HEK293T (cell line): ENCODE measurements at regions not wholly inside any gene's neighbourhood (a gene's known extent, or its start where the extent isn't known, plus 50 kb on each side); places are given as distances from the start of the nearest gene placed in this dataset.

Experiments
- L3MBTL2 ChIP-seq: fragments of 450-650 bp; conservative IDR thresholded peaks from 2 replicates; pipeline ENCODE4 v1.6.1; 2016; ENCODE audit warnings: mild to moderate bottlenecking
- LEF1 ChIP-seq: fragments of 450-650 bp; IDR thresholded peaks from 2 replicates; pipeline ENCODE4 v1.6.1; 2017; ENCODE audit warnings: mild to moderate bottlenecking, borderline replicate concordance
- NFRKB ChIP-seq: fragments of 450-650 bp; IDR thresholded peaks from 2 replicates; pipeline ENCODE4 v1.6.1; 2016; ENCODE audit warnings: mild to moderate bottlenecking, moderate library complexity
- SP1 ChIP-seq: fragments of 450-650 bp; IDR thresholded peaks from 2 replicates; pipeline ENCODE4 v1.6.1; 2017
- TARDBP ChIP-seq: fragments of 450-650 bp; IDR thresholded peaks from 2 replicates; pipeline ENCODE4 v1.6.1; 2016

GRCh38 chrX:122833230-122833629 is 350.8 kb upstream of the GRIA3 start:
- no peak for TF ChIP-seq TARDBP
- no peak for TF ChIP-seq SP1
- TF ChIP-seq NFRKB, result no peak
- TF ChIP-seq L3MBTL2, result no peak
- TF ChIP-seq LEF1, result no peak
